ENCODE measurements at regions not wholly inside any gene's neighbourhood (a gene's known extent, or its start where the extent isn't known, plus 50 kb on each side); places are given as distances from the start of the nearest gene placed in this dataset.
"Not testable (repeated sequence)": the region's sequence is repeated elsewhere in the genome, so short reads cannot be mapped to it uniquely, and the experiment has no call there.

GRCh38 chr1:147389532-147390184 is 147.2 kb downstream of the CHD1L start:
- DNase-seq (ENCODE audit: low read depth): peak; percentile 11
- TF ChIP-seq CTCF (IDR thresholded peaks at IDR 0.05; ENCODE audit: low read depth, low read length, missing control alignments): peak; percentile 76
- in situ Hi-C loops (cut with HindIII; ENCODE audit: low sequenced_read_pairs): no loop called here

GRCh38 chr1:147390185-147390542 is 147.7 kb downstream of the CHD1L start:
- no peak for TF ChIP-seq CTCF (IDR thresholded peaks at IDR 0.05; ENCODE audit: low read depth, low read length, missing control alignments)
- in situ Hi-C loops (cut with HindIII; ENCODE audit: low sequenced_read_pairs): no loop called here
- H3K4me3 ChIP-seq (ENCODE audit: low read depth, low read length): no peak overlapping the region
- DNase-seq (ENCODE audit: low read depth): no peak

More at GRCh38 chr1:147389532-147390184, 147.2 kb downstream of the CHD1L start:
- no peak overlapping the region for H3K4me3 ChIP-seq (ENCODE audit: low read depth, low read length)

GRCh38 chr1:147391114-147391513 is 148.6 kb downstream of the CHD1L start:
- in situ Hi-C loops (cut with HindIII; ENCODE audit: low sequenced_read_pairs): no loop called here

GRCh38 chr1:147402326-147403045 is 138.8 kb upstream of the BCL9 start:
- H3K4me3 ChIP-seq (ENCODE audit: low read depth, low read length); in situ Hi-C loops (cut with HindIII; ENCODE audit: low sequenced_read_pairs); DNase-seq (ENCODE audit: low read depth): not testable (repeated sequence)

More at GRCh38 chr1:147391114-147391513, 148.6 kb downstream of the CHD1L start:
- no peak for TF ChIP-seq CTCF (IDR thresholded peaks at IDR 0.05; ENCODE audit: low read depth, low read length, missing control alignments)
- H3K4me3 ChIP-seq (ENCODE audit: low read depth, low read length): no peak overlapping the region
- no peak for DNase-seq (ENCODE audit: low read depth)

- H3K4me3 ChIP-seq (ENCODE audit: low read depth, low read length); in situ Hi-C loops (cut with HindIII; ENCODE audit: low sequenced_read_pairs); DNase-seq (ENCODE audit: low read depth): not testable (repeated sequence)
Observed at GRCh38 chr1:147404344-147404743, 137.0 kb upstream of the BCL9 start.

- H3K4me3 ChIP-seq (ENCODE audit: low read depth, low read length): no peak overlapping the region
- TF ChIP-seq CTCF (IDR thresholded peaks at IDR 0.05; ENCODE audit: low read depth, low read length, missing control alignments): no peak
- in situ Hi-C loops (cut with HindIII; ENCODE audit: low sequenced_read_pairs): no loop called here
- no peak for DNase-seq (ENCODE audit: low read depth)
Observed at GRCh38 chr1:147409886-147410285, 131.4 kb upstream of the BCL9 start.

GRCh38 chr1:147413110-147413605 is 128.1 kb upstream of the BCL9 start:
- in situ Hi-C loops (cut with HindIII; ENCODE audit: low sequenced_read_pairs): no loop called here
- no peak overlapping the region for H3K4me3 ChIP-seq (ENCODE audit: low read depth, low read length)
- no peak for TF ChIP-seq CTCF (IDR thresholded peaks at IDR 0.05; ENCODE audit: low read depth, low read length, missing control alignments)
- DNase-seq (ENCODE audit: low read depth): no peak
